ENCODE measurements at regions not wholly inside any gene's neighbourhood (a gene's known extent, or its start where the extent isn't known, plus 50 kb on each side); places are given as distances from the start of the nearest gene placed in this dataset.

GRCh38 chrX:102067966-102068723, 57.3 kb upstream of the TCEAL2 start:
- DNase-seq (ENCODE audit: low spot score in 2 of 2) (peak in 1 of 2 donors; percentile 2), FAIRE-seq (no peak)

GRCh38 chrX:102063445-102064074, 61.9 kb upstream of the TCEAL2 start:
- no peak for DNase-seq (ENCODE audit: low spot score in 2 of 2)
- FAIRE-seq, result no peak

GRCh38 chrX:102044496-102044895, 81.0 kb upstream of the TCEAL2 start:
- DNase-seq (ENCODE audit: low spot score in 2 of 2) (no peak), FAIRE-seq (no peak)

GRCh38 chrX:102043380-102043779, 82.1 kb upstream of the TCEAL2 start:
- FAIRE-seq (no peak), DNase-seq (ENCODE audit: low spot score in 2 of 2) (no peak)

GRCh38 chrX:102042372-102043325, 82.8 kb upstream of the TCEAL2 start:
- no peak for FAIRE-seq

GRCh38 chrX:102029026-102029425, 96.5 kb upstream of the TCEAL2 start:
- DNase-seq (ENCODE audit: low spot score in 2 of 2), result no peak
- FAIRE-seq, result no peak

More at GRCh38 chrX:102042372-102043325, 82.8 kb upstream of the TCEAL2 start:
- DNase-seq (ENCODE audit: low spot score in 2 of 2), result no peak

GRCh38 chrX:102018208-102018607, 86.4 kb upstream of the ZMAT1 start:
- DNase-seq (ENCODE audit: low spot score in 2 of 2) (no peak), FAIRE-seq (no peak)

- FAIRE-seq, result no peak
- DNase-seq (ENCODE audit: low spot score in 2 of 2), result no peak
Measured at GRCh38 chrX:102008901-102009300, 77.1 kb upstream of the ZMAT1 start.

GRCh38 chrX:101999644-102000539, 68.1 kb upstream of the ZMAT1 start:
- FAIRE-seq (no peak), DNase-seq (ENCODE audit: low spot score in 2 of 2) (no peak)

GRCh38 chrX:101993335-101993734, 61.5 kb upstream of the ZMAT1 start:
- no peak for FAIRE-seq

GRCh38 chrX:101986586-101986985, 54.8 kb upstream of the ZMAT1 start:
- FAIRE-seq (no peak), DNase-seq (ENCODE audit: low spot score in 2 of 2) (no peak)

More at GRCh38 chrX:101993335-101993734, 61.5 kb upstream of the ZMAT1 start:
- no peak for DNase-seq (ENCODE audit: low spot score in 2 of 2)
